Mesendoderm (in vitro differentiated cells): ENCODE measurements at regions not wholly inside any gene's neighbourhood (a gene's known extent, or its start where the extent isn't known, plus 50 kb on each side); places are given as distances from the start of the nearest gene placed in this dataset.
"Not testable (repeated sequence)": the region's sequence is repeated elsewhere in the genome, so short reads cannot be mapped to it uniquely, and the experiment has no call there.

Source experiments
- DNase-seq: peaks from one replicate; pipeline ENCODE4 v3.0.0; 2013
- H2AK5ac ChIP-seq: 2 replicates; pipeline ENCODE4 v1.6.1; 2013; ENCODE audit warnings: low read length, inconsistent platforms
- H2BK120ac ChIP-seq: 2 replicates; pipeline ENCODE4 v1.6.1; 2013; ENCODE audit warnings: low read depth, mild to moderate bottlenecking, low read length, moderate library complexity, mixed read lengths
- H2BK15ac ChIP-seq: replicated peaks from 2 replicates; pipeline ENCODE4 v1.6.1; 2013; ENCODE audit warnings: low read depth, mild to moderate bottlenecking, moderate library complexity
- H2BK5ac ChIP-seq: 2 replicates; pipeline ENCODE4 v1.6.1; 2013; ENCODE audit warnings: low read length, inconsistent platforms
- H3K18ac ChIP-seq: 2 replicates; pipeline ENCODE4 v1.6.1; 2013; ENCODE audit warnings: mild to moderate bottlenecking, low read length, mixed read lengths
- H3K23ac ChIP-seq: one replicate; pipeline ENCODE4 v1.6.1; 2013; ENCODE audit warnings: low read length
- H3K27ac ChIP-seq: 2 replicates; pipeline ENCODE4 v1.5.1; 2013; ENCODE audit warnings: low read depth, mild to moderate bottlenecking, inconsistent platforms, low read length, moderate library complexity
- H3K27me3 ChIP-seq: 2 replicates; pipeline ENCODE4 v1.6.1; 2013; ENCODE audit warnings: low read length, control low read depth, mild to moderate bottlenecking, inconsistent platforms; ENCODE audit not compliant: insufficient read depth, poor library complexity
- H3K36me3 ChIP-seq: 2 replicates; pipeline ENCODE4 v1.6.1; 2013; ENCODE audit warnings: low read length, inconsistent platforms; ENCODE audit not compliant: control insufficient read depth, insufficient read depth
- H3K4ac ChIP-seq: one replicate; pipeline ENCODE4 v1.6.1; 2013; ENCODE audit warnings: low read depth, mild to moderate bottlenecking, low read length, moderate library complexity
- H3K4me1 ChIP-seq: 2 replicates; pipeline ENCODE4 v1.6.1; 2013; ENCODE audit warnings: low read depth, low read length, inconsistent platforms; ENCODE audit not compliant: control insufficient read depth
- H3K4me2 ChIP-seq: 2 replicates; pipeline ENCODE4 v1.6.1; 2013; ENCODE audit warnings: low read length
- H3K4me3 ChIP-seq: 2 replicates; pipeline ENCODE4 v1.5.1; 2013; ENCODE audit warnings: mild to moderate bottlenecking, low read length
- H3K56ac ChIP-seq: one replicate; pipeline ENCODE4 v1.6.1; 2013; ENCODE audit warnings: low read length
- H3K79me1 ChIP-seq: 2 replicates; pipeline ENCODE4 v1.6.1; 2013; ENCODE audit warnings: low read length, inconsistent platforms
- H3K79me2 ChIP-seq: 2 replicates; pipeline ENCODE4 v1.6.1; 2013; ENCODE audit warnings: mild to moderate bottlenecking, low read length; ENCODE audit not compliant: control insufficient read depth, insufficient read depth
- H3K9ac ChIP-seq: 2 replicates; pipeline ENCODE4 v1.6.1; 2013; ENCODE audit warnings: low read length, inconsistent platforms
- H4K5ac ChIP-seq: one replicate; pipeline ENCODE4 v1.6.1; 2013; ENCODE audit warnings: low read length
- H4K8ac ChIP-seq: one replicate; pipeline ENCODE4 v1.6.1; 2013; ENCODE audit warnings: low read depth, mild to moderate bottlenecking, control low read depth, low read length, moderate library complexity
- WGBS: extraction: QIAGEN DNeasy Blood & Tissue Kit; methylation state at CpG from one replicate; pipeline ENCODE4 v1.1.7; 2013; ENCODE audit warnings: low lambda C conversion rate, missing lambda C conversion rate; ENCODE audit not compliant: insufficient coverage; ENCODE audit errors: extremely low coverage; 5-methylcytosine and 5-hydroxymethylcytosine counted together

- no peak overlapping the region for H3K27ac ChIP-seq
These were observed 60.9 kb upstream of the S1PR1 start for GRCh38 chr1:101175886-101176285.

GRCh38 chr1:101175466-101175865 is 61.4 kb upstream of the S1PR1 start:
- no peak overlapping the region for H2BK5ac ChIP-seq
- no peaks in the 10 kb centered on the region for H3K79me2 ChIP-seq
- H3K56ac ChIP-seq, result no peak overlapping the region
- H4K5ac ChIP-seq, result no peak overlapping the region
- H3K4me2 ChIP-seq, result no peak overlapping the region
- H3K27me3 ChIP-seq, result no peaks in the 10 kb centered on the region
- H3K27ac ChIP-seq, result no peak overlapping the region
- no peak overlapping the region for H3K18ac ChIP-seq
- H2BK120ac ChIP-seq, result no peak overlapping the region
- WGBS, result no CpG with 5 or more reads among the region's 3 CpGs
- no peak overlapping the region for H2AK5ac ChIP-seq
- H2BK15ac ChIP-seq, result no peak overlapping the region
- H3K4me3 ChIP-seq, result no peak overlapping the region
- no peaks in the 10 kb centered on the region for H3K36me3 ChIP-seq
- H3K9ac ChIP-seq, result no peak overlapping the region
- DNase-seq, result no peak
- H3K23ac ChIP-seq, result no peak overlapping the region
- no peak overlapping the region for H4K8ac ChIP-seq
- no peaks in the 10 kb centered on the region for H3K4me1 ChIP-seq
- no peak overlapping the region for H3K4ac ChIP-seq
- H3K79me1 ChIP-seq, result no peaks in the 10 kb centered on the region

More at GRCh38 chr1:101175886-101176285, 60.9 kb upstream of the S1PR1 start:
- no peak overlapping the region for H2AK5ac ChIP-seq
- no peak overlapping the region for H2BK5ac ChIP-seq
- H2BK120ac ChIP-seq, result no peak overlapping the region
- H3K18ac ChIP-seq, result no peak overlapping the region
- H2BK15ac ChIP-seq, result no peak overlapping the region
- no peak overlapping the region for H4K8ac ChIP-seq
- H3K4me1 ChIP-seq, result no peaks in the 10 kb centered on the region
- H3K4ac ChIP-seq, result no peak overlapping the region
- no peak overlapping the region for H3K4me3 ChIP-seq
- H4K5ac ChIP-seq, result no peak overlapping the region
- no peaks in the 10 kb centered on the region for H3K27me3 ChIP-seq
- H3K4me2 ChIP-seq, result no peak overlapping the region
- no CpG with 5 or more reads among the region's 1 CpG for WGBS
- no peaks in the 10 kb centered on the region for H3K79me1 ChIP-seq
- H3K9ac ChIP-seq, result no peak overlapping the region
- no peaks in the 10 kb centered on the region for H3K36me3 ChIP-seq
- DNase-seq, result no peak
- H3K23ac ChIP-seq, result no peak overlapping the region
- H3K56ac ChIP-seq, result no peak overlapping the region
- no peaks in the 10 kb centered on the region for H3K79me2 ChIP-seq

- H3K4ac ChIP-seq, result no peak overlapping the region
- H2AK5ac ChIP-seq, result no peak overlapping the region
- peak; percentile 45 for DNase-seq
- H3K9ac ChIP-seq, result no peak overlapping the region
- no peaks in the 10 kb centered on the region for H3K4me1 ChIP-seq
- 100% methylated on average over 1 of the region's 5 CpGs for WGBS
- H3K23ac ChIP-seq, result no peak overlapping the region
- H3K18ac ChIP-seq, result no peak overlapping the region
- H2BK5ac ChIP-seq, result no peak overlapping the region
- H3K4me3 ChIP-seq, result no peak overlapping the region
- no peak overlapping the region for H3K56ac ChIP-seq
- H3K36me3 ChIP-seq, result no peaks in the 10 kb centered on the region
- no peaks in the 10 kb centered on the region for H3K79me2 ChIP-seq
- no peaks in the 10 kb centered on the region for H3K27me3 ChIP-seq
- no peaks in the 10 kb centered on the region for H3K79me1 ChIP-seq
- H2BK120ac ChIP-seq, result no peak overlapping the region
- H4K5ac ChIP-seq, result no peak overlapping the region
- H3K4me2 ChIP-seq, result no peak overlapping the region
- no peak overlapping the region for H3K27ac ChIP-seq
- no peak overlapping the region for H2BK15ac ChIP-seq
- H4K8ac ChIP-seq, result no peak overlapping the region
These were observed 62.1 kb upstream of the S1PR1 start for GRCh38 chr1:101174722-101175121.

- H3K27me3 ChIP-seq, H3K4me1 ChIP-seq, H3K27ac ChIP-seq, H4K8ac ChIP-seq, H3K79me2 ChIP-seq, H3K4me3 ChIP-seq, H4K5ac ChIP-seq, H3K56ac ChIP-seq, H3K9ac ChIP-seq, H2BK15ac ChIP-seq, H3K36me3 ChIP-seq, H3K79me1 ChIP-seq, H3K23ac ChIP-seq, H3K4me2 ChIP-seq, DNase-seq, H3K18ac ChIP-seq, H2BK120ac ChIP-seq, H2BK5ac ChIP-seq, H3K4ac ChIP-seq, H2AK5ac ChIP-seq: not testable (repeated sequence)
- no CpG with 5 or more reads among the region's 4 CpGs for WGBS
These were observed 62.5 kb upstream of the S1PR1 start for GRCh38 chr1:101174298-101174697.

GRCh38 chr1:101170506-101171050 is 66.2 kb upstream of the S1PR1 start:
- no peak overlapping the region for H2AK5ac ChIP-seq
- H2BK15ac ChIP-seq, result no peak overlapping the region
- DNase-seq, result no peak
- no peak overlapping the region for H3K9ac ChIP-seq
- H3K79me2 ChIP-seq, result no peaks in the 10 kb centered on the region
- H3K27me3 ChIP-seq, result no peaks in the 10 kb centered on the region
- WGBS, result no CpG with 5 or more reads among the region's 4 CpGs
- H3K4ac ChIP-seq, result no peak overlapping the region
- H3K18ac ChIP-seq, result no peak overlapping the region
- H3K4me1 ChIP-seq, result peaks cover 5% of the 10 kb centered on the region
- no peak overlapping the region for H4K8ac ChIP-seq
- H3K79me1 ChIP-seq, result no peaks in the 10 kb centered on the region
- no peak overlapping the region for H3K4me2 ChIP-seq
- H2BK120ac ChIP-seq, result no peak overlapping the region
- no peak overlapping the region for H4K5ac ChIP-seq
- no peak overlapping the region for H3K56ac ChIP-seq
- no peak overlapping the region for H3K23ac ChIP-seq
- H3K27ac ChIP-seq, result no peak overlapping the region
- no peak overlapping the region for H3K4me3 ChIP-seq
- no peak overlapping the region for H2BK5ac ChIP-seq
- H3K36me3 ChIP-seq, result no peaks in the 10 kb centered on the region

GRCh38 chr1:101167891-101168290 is 68.9 kb upstream of the S1PR1 start:
- no peak overlapping the region for H2BK15ac ChIP-seq
- H3K27me3 ChIP-seq, result no peaks in the 10 kb centered on the region
- no peak overlapping the region for H3K9ac ChIP-seq
- H3K4me2 ChIP-seq, result no peak overlapping the region
- no peak overlapping the region for H3K23ac ChIP-seq
- H3K56ac ChIP-seq, result no peak overlapping the region
- no peak overlapping the region for H2BK120ac ChIP-seq
- H3K27ac ChIP-seq, result no peak overlapping the region
- no peak overlapping the region for H2BK5ac ChIP-seq
- no peaks in the 10 kb centered on the region for H3K79me1 ChIP-seq
- no peak overlapping the region for H4K8ac ChIP-seq
- no peak overlapping the region for H2AK5ac ChIP-seq
- DNase-seq, result no peak
- H3K36me3 ChIP-seq, result no peaks in the 10 kb centered on the region
- H3K79me2 ChIP-seq, result no peaks in the 10 kb centered on the region
- no peak overlapping the region for H3K4ac ChIP-seq
- H4K5ac ChIP-seq, result no peak overlapping the region
- peaks cover 5% of the 10 kb centered on the region for H3K4me1 ChIP-seq
- H3K18ac ChIP-seq, result no peak overlapping the region
- H3K4me3 ChIP-seq, result no peak overlapping the region
